Gastrocnemius medialis (tissue), 4 donors: ENCODE measurements at regions not wholly inside any gene's neighbourhood (a gene's known extent, or its start where the extent isn't known, plus 50 kb on each side); places are given as distances from the start of the nearest gene placed in this dataset.

Source experiments
- ATAC-seq, 2 donors: fragments of 150-250 bp; one replicate each; pipeline ENCODE4 v1.9.1; 2016
- DNase-seq, 2 donors: peaks; one replicate each; pipeline ENCODE4 v3.0.0-alpha.2; 2019
- H3K27ac ChIP-seq, 4 donors: fragments of 200-600 bp; sonication (generic); 1 replicate in 1 of 4; 2 replicates in 3 of 4; pipeline ENCODE4 v1.5.1; 2016 to 2018; ENCODE audit warnings: mild to moderate bottlenecking in 2 of 4, moderate library complexity in 1 of 4
- H3K27me3 ChIP-seq, 3 donors: fragments of 200-600 bp; sonication (generic) in 2 of 3; 1 replicate in 1 of 3; 2 replicates in 2 of 3; pipeline versions ENCODE4 v1.5.1 to v1.6.0; 2016 to 2019; ENCODE audit warnings: mild to moderate bottlenecking in 1 of 3, moderate library complexity in 1 of 3
- H3K36me3 ChIP-seq, 2 donors: fragments of 200-600 bp; sonication (generic) in 1 of 2; one replicate each; pipeline ENCODE4 v1.5.1; 2017 to 2018
- H3K4me1 ChIP-seq, 2 donors: fragments of 200-600 bp; sonication (generic) in 1 of 2; one replicate each; pipeline ENCODE4 v1.5.1; 2016 to 2017; ENCODE audit warnings: mild to moderate bottlenecking in 2 of 2
- H3K4me3 ChIP-seq, 4 donors: fragments of 200-600 bp; sonication (generic) in 3 of 4; 1 replicate in 1 of 4; 2 replicates in 3 of 4; pipeline ENCODE4 v1.5.1; 2016 to 2019; ENCODE audit warnings: mild to moderate bottlenecking in 2 of 4
- H3K9me3 ChIP-seq, 3 donors: fragments of 200-600 bp; sonication (generic) in 2 of 3; 1 replicate in 1 of 3; 2 replicates in 2 of 3; pipeline ENCODE4 v1.5.1; 2016 to 2019
- CTCF ChIP-seq, 5 experiments: fragments of 450-650 bp in 3 of 5; fragments of 200-600 bp in 2 of 5; sonication (generic) in 2 of 5; IDR thresholded peaks in 4 of 5; conservative IDR thresholded peaks in 1 of 5; 1 replicate in 4 of 5; 2 replicates in 1 of 5; pipeline ENCODE4 v1.5.1; 2016 to 2019; ENCODE audit warnings: antibody characterized with exemption in 5 of 5, mild to moderate bottlenecking in 3 of 5, moderate library complexity in 3 of 5
- POLR2A ChIP-seq, 2 donors: fragments of 450-650 bp; IDR thresholded peaks; one replicate each; pipeline ENCODE4 v1.6.1; 2017; ENCODE audit warnings: antibody characterized with exemption in 2 of 2, mild to moderate bottlenecking in 2 of 2, moderate library complexity in 2 of 2
- in situ Hi-C, 4 donors: fragments of 200-750 bp; cut with MboI; loops; one replicate each; pipeline versions ENCODE4 v1.15.0 to v1.8.0; 2017; ENCODE audit warnings: low sequenced_read_pairs in 4 of 4
- intact Hi-C: fragments of 100-400 bp; cut with DNase I; formaldehyde crosslinking; loops from one replicate; pipeline ENCODE4 v1.15.1; 2023; ENCODE audit warnings: low total_unique reads

GRCh38 chr17:5775098-5775497, 190.8 kb upstream of the NLRP1 start:
- DNase-seq (no peak), ATAC-seq (peak in 1 of 2 donors; percentile 30)
- no peak overlapping the region for H3K27ac ChIP-seq
- intact Hi-C loops (no loop called here), in situ Hi-C loops (no loop called here)
- H3K4me3 ChIP-seq = no peak overlapping the region
- H3K9me3 ChIP-seq = no peaks in the 10 kb centered on the region
- no peaks in the 10 kb centered on the region for H3K36me3 ChIP-seq
- peaks cover 13 to 18% of the 10 kb centered on the region in 2 donors for H3K4me1 ChIP-seq
- H3K27me3 ChIP-seq = peaks cover 0 to 16% (median 4%) of the 10 kb centered on the region in 3 donors
- TF ChIP-seq POLR2A (IDR thresholded peaks at IDR 0.05) (no peak), CTCF (IDR thresholded peaks at IDR 0.05 in 4 of 5, conservative IDR thresholded peaks at IDR 0.05 in 1 of 5) (no peak)

GRCh38 chr17:5780476-5780875, 196.2 kb upstream of the NLRP1 start:
- ATAC-seq = no peak
- no peak for DNase-seq
- peaks cover 0 to 3% (median 2%) of the 10 kb centered on the region in 3 donors for H3K27me3 ChIP-seq
- no peak overlapping the region for H3K27ac ChIP-seq
- intact Hi-C loops = no loop called here
- peaks cover 6 to 10% of the 10 kb centered on the region in 2 donors for H3K4me1 ChIP-seq
- no peak overlapping the region for H3K4me3 ChIP-seq
- H3K36me3 ChIP-seq = no peaks in the 10 kb centered on the region
- TF ChIP-seq POLR2A (IDR thresholded peaks at IDR 0.05) (no peak), CTCF (IDR thresholded peaks at IDR 0.05 in 4 of 5, conservative IDR thresholded peaks at IDR 0.05 in 1 of 5) (no peak)
- in situ Hi-C loops = no loop called here
- peaks cover 0 to 7% (median 0%) of the 10 kb centered on the region in 3 donors for H3K9me3 ChIP-seq

GRCh38 chr17:5781236-5781927, 197.1 kb upstream of the NLRP1 start:
- in situ Hi-C loops = no loop called here
- TF ChIP-seq CTCF (IDR thresholded peaks at IDR 0.05 in 4 of 5, conservative IDR thresholded peaks at IDR 0.05 in 1 of 5) (no peak), POLR2A (IDR thresholded peaks at IDR 0.05) (no peak)
- ATAC-seq = no peak
- H3K4me3 ChIP-seq = no peak overlapping the region
- H3K27ac ChIP-seq = no peak overlapping the region
- peaks cover 0 to 3% (median 2%) of the 10 kb centered on the region in 3 donors for H3K27me3 ChIP-seq
- intact Hi-C loops = no loop called here
- no peak for DNase-seq
- H3K9me3 ChIP-seq = peaks cover 0 to 7% (median 0%) of the 10 kb centered on the region in 3 donors
- H3K36me3 ChIP-seq = no peaks in the 10 kb centered on the region
- H3K4me1 ChIP-seq = peaks cover 0 to under 1% of the 10 kb centered on the region in 2 donors

GRCh38 chr17:5783269-5783668, 199.0 kb upstream of the NLRP1 start:
- TF ChIP-seq CTCF (IDR thresholded peaks at IDR 0.05 in 4 of 5, conservative IDR thresholded peaks at IDR 0.05 in 1 of 5) (no peak), POLR2A (IDR thresholded peaks at IDR 0.05) (no peak)

More at GRCh38 chr17:5783269-5783668, 199.0 kb upstream of the NLRP1 start:
- H3K4me1 ChIP-seq = no peaks in the 10 kb centered on the region
- H3K27me3 ChIP-seq = peaks cover 0 to 3% (median 2%) of the 10 kb centered on the region in 3 donors
- peaks cover 0 to 7% (median 0%) of the 10 kb centered on the region in 3 donors for H3K9me3 ChIP-seq
- no peak overlapping the region for H3K4me3 ChIP-seq
- H3K27ac ChIP-seq = no peak overlapping the region
- H3K36me3 ChIP-seq = no peaks in the 10 kb centered on the region
- DNase-seq (no peak), ATAC-seq (no peak)
- in situ Hi-C loops (no loop called here), intact Hi-C loops (no loop called here)
